IPS-15b (cell line): ENCODE measurements at regions not wholly inside any gene's neighbourhood (a gene's known extent, or its start where the extent isn't known, plus 50 kb on each side); places are given as distances from the start of the nearest gene placed in this dataset.
"Not testable (repeated sequence)": the region's sequence is repeated elsewhere in the genome, so short reads cannot be mapped to it uniquely, and the experiment has no call there.

Experiments used
- H3K27me3 ChIP-seq: one replicate; pipeline ENCODE4 v1.6.1; 2013; ENCODE audit warnings: low read length; ENCODE audit not compliant: control insufficient read depth, insufficient read depth
- H3K36me3 ChIP-seq: one replicate; pipeline ENCODE4 v1.6.1; 2013; ENCODE audit warnings: low read length; ENCODE audit not compliant: control insufficient read depth, insufficient read depth
- H3K4me1 ChIP-seq: one replicate; pipeline ENCODE4 v1.6.1; 2013; ENCODE audit warnings: mild to moderate bottlenecking, low read length; ENCODE audit not compliant: control insufficient read depth, insufficient read depth
- H3K4me3 ChIP-seq: one replicate; pipeline ENCODE4 v1.5.1; 2013; ENCODE audit warnings: low read depth, low read length
- H3K9ac ChIP-seq: one replicate; pipeline ENCODE4 v1.6.1; 2013; ENCODE audit warnings: low read depth, mild to moderate bottlenecking, low read length
- H3K9me3 ChIP-seq: one replicate; pipeline ENCODE4 v1.6.1; 2013; ENCODE audit warnings: mild to moderate bottlenecking, low read length; ENCODE audit not compliant: control insufficient read depth, insufficient read depth

DNA sequence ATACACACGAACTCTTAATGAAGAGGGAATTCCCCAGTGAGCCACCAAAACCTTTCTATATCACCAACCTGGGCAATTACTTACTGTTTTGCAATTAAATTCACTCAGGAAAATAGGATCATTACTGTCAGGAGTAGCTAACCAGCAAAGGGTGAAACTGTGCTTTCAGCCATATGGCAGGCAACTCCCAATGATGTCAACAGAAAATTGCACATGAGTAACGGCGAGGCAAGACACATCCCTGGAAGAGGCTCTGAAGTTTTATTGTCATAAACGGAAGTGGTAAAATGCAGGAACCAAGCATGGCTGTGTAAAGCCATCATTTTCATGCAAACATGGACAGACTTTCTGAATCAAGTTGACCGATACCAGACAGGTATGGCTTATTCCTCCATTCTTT is 548.9 kb upstream of the AUTS2 start:
- H3K4me3 ChIP-seq, result no peak overlapping the region
- no peaks in the 10 kb centered on the region for H3K9me3 ChIP-seq
- no peak overlapping the region for H3K9ac ChIP-seq
- H3K4me1 ChIP-seq, result no peaks in the 10 kb centered on the region
- no peaks in the 10 kb centered on the region for H3K36me3 ChIP-seq
- H3K27me3 ChIP-seq, result no peaks in the 10 kb centered on the region

DNA sequence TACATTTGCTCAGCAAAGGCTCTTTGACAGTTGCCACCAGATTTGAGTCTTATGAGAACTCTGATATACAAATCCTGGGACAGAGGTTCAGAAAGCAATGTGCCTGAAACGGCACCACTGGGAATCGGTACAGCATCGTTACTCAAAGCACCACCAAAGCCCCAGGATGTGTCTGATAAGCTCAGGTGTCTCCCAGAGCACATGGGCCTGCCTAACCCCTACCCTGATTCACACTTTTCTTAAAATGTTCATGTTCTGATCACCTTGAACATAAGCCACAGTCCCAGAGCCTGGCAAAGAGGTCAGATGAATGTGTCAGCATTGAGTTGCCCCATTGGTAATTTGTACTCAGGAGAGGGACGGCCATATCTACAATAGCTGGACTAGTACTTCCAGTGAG is 545.8 kb upstream of the AUTS2 start:
- no peak overlapping the region for H3K4me3 ChIP-seq
- H3K4me1 ChIP-seq, result no peaks in the 10 kb centered on the region
- no peaks in the 10 kb centered on the region for H3K36me3 ChIP-seq
- no peak overlapping the region for H3K9ac ChIP-seq
- no peaks in the 10 kb centered on the region for H3K27me3 ChIP-seq
- H3K9me3 ChIP-seq, result no peaks in the 10 kb centered on the region

DNA sequence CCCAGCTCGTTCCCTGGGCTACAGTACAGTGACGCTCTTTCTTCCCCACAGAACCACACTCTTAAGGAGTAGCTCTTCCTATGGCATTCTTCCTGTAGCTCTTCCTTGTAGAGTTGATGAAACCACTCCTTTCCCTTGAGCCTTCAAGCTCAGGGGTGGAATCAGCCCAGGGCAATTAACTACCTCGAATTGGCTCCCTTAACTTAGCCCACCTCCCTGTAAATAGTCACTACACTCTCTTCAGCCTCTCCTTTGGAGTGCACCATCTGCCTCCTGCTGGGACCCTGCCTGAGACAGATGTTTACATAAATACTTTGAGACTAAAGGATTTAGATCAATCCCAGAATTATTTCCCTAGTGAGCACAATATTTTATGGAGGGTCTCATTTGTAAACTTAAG is 537.8 kb upstream of the AUTS2 start:
- no peaks in the 10 kb centered on the region for H3K36me3 ChIP-seq
- H3K27me3 ChIP-seq, result no peaks in the 10 kb centered on the region
- H3K9me3 ChIP-seq, result no peaks in the 10 kb centered on the region
- no peak overlapping the region for H3K9ac ChIP-seq
- no peak overlapping the region for H3K4me3 ChIP-seq
- H3K4me1 ChIP-seq, result peaks cover 5% of the 10 kb centered on the region

DNA sequence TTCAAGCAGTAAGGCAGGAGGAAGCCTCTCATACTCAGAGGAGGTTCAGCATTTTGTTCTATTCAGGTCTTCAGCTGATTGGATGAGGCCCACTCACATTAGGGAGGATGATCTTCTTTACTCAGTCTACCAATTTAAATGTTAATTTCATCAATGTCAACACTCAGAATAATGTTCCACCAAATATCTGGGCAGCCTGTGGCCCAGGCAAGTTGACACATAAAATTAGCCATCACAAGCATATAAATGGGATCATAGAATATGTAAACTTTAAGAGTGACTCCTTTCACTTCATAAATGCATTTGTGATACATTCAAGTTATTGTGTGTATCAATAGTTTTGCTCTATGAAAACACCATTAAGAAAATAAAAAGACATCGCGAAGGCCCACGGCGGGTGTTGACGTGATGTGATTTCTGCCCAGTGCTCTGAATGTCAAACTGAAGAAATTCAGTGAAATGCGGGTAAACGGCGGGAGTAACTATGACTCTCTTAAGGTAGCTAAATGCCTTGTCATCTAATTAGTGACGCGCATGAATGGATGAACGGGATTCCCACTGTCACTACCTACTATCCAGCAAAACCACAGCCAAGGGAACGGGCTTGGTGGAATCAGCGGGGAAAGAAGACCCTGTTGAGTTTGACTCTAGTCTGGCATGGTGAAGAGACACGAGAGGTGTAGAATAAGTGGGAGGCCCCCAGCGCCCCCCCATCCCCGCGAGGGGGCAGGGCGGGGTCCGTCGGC is 536.1 kb upstream of the AUTS2 start:
- H3K4me1 ChIP-seq, result peaks cover 5% of the 10 kb centered on the region
- H3K4me3 ChIP-seq, result no peak overlapping the region
- H3K36me3 ChIP-seq, result no peaks in the 10 kb centered on the region
- H3K9ac ChIP-seq, result no peak overlapping the region
- no peaks in the 10 kb centered on the region for H3K27me3 ChIP-seq
- no peaks in the 10 kb centered on the region for H3K9me3 ChIP-seq

DNA sequence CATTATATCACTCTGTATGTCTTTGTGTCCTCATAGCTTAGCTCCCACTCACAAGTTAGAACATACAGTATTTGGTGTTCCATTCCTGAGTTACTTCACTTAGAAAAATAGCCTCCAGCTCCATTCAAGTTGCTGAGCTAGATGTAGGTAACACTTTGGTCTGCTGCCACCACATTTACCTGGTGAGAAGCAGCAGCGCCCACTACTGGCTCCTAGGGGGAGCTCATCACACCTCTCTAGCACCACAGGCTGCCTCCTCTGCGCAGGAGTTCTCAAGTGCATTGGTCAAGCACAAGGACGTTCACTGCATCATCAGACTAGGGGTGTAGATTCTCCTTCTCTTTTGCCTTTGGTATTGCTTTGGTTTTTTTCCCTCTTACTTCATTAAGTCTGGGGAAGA is 530.9 kb upstream of the AUTS2 start:
- no peaks in the 10 kb centered on the region for H3K4me1 ChIP-seq
- H3K9me3 ChIP-seq, result peaks cover 4% of the 10 kb centered on the region
- no peak overlapping the region for H3K9ac ChIP-seq
- no peak overlapping the region for H3K4me3 ChIP-seq
- no peaks in the 10 kb centered on the region for H3K36me3 ChIP-seq
- no peaks in the 10 kb centered on the region for H3K27me3 ChIP-seq

DNA sequence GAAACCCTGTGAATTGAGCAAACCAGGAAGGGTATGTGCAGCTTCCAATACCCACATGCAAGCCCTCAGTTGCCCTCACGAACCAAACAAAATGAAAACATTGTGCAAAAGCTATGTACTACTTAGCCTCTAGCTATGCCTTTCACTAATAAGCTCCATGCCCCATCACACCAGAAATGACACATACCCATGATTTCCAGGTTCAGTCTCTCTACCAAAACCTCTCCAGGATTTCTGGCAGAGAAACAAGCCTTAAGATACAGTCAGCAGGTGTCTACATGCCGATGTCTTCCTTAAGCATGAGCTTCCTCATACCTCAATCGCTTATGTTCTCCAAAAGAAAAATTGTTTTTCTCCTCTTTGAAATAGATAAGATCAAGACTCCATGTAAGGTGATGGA is 527.8 kb upstream of the AUTS2 start:
- no peak overlapping the region for H3K4me3 ChIP-seq
- no peaks in the 10 kb centered on the region for H3K27me3 ChIP-seq
- H3K9ac ChIP-seq, result no peak overlapping the region
- no peaks in the 10 kb centered on the region for H3K36me3 ChIP-seq
- no peaks in the 10 kb centered on the region for H3K4me1 ChIP-seq
- peaks cover 4% of the 10 kb centered on the region for H3K9me3 ChIP-seq

DNA sequence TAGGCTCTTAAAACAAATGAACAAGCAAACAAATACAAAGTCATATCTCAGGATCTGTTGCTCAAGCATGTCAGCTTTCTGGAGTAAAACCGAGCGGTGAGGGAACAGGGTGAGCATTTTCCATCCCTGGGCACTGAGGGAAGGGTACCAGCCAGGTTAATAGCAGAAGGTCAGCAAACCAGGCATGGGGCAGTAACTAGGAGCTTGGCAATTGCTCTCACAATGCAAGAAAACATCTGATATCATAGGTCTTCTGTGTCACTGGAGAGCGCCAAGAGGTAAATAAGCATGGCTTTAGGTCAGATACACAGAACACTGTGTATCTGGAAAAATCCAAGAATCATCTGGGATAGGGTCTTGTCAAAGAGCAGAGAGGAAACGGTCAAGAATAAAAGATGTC is 521.7 kb upstream of the AUTS2 start:
- Histone ChIP-seq H3K36me3 (no peaks in the 10 kb centered on the region), H3K9me3 (no peaks in the 10 kb centered on the region), H3K27me3 (no peaks in the 10 kb centered on the region), H3K4me1 (no peaks in the 10 kb centered on the region), H3K9ac (no peak overlapping the region), H3K4me3 (no peak overlapping the region)

DNA sequence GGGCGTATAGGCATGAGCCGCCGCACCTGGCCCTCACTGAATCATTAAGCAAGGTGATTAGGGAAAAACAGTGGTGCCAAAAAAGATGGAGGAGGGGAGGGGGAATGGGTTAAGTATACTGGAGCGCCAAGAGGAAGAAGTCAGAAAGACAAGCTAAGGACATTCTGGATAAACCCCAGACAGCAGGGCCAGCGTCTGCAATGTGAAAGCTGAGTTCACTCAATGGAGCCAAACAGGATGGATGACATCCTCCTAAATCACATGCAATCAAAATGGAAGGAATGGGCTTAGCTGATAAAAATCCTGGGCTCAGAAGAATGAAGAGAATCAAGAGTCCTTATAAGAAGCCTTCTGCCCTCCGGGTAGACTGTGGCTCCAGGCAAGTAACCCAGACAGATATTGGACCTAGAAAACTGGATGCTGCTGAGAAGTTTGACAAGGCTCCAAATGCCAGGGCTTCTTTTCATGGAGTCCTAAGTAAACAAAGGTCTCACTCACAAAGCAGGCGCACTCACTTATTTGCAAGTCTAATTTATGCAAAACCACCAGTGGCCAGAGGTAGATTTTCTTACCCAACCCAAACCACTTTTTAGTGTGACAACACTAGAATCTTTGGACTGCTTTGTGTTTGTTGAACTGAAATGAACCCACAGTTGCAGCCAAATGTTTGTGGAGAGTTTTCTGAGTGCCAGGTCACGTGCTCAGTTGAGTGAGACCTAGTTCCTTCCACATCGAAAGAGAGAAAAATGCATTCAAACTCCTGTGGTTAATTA is 519.1 kb upstream of the AUTS2 start:
- H3K4me3 ChIP-seq, result no peak overlapping the region
- H3K9ac ChIP-seq, result no peak overlapping the region
- H3K9me3 ChIP-seq, result no peaks in the 10 kb centered on the region
- no peaks in the 10 kb centered on the region for H3K27me3 ChIP-seq
- H3K36me3 ChIP-seq, result no peaks in the 10 kb centered on the region
- no peaks in the 10 kb centered on the region for H3K4me1 ChIP-seq

DNA sequence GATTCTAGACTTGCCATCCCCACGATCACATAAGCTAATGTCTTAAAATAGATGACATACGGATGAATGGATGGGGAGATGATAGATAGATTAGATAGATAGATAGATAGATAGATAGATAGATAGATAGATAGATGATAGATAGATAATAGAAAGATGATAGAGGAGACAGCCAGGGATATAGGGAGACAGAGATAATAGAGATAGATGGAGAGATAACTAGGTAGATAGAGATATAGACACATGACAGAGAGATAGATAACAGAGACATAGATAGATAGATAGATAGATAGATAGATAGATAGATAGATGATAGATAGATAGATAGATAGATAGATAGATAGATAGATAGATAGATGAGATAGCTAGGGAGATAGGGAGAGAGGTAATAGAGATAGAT is 511.0 kb upstream of the AUTS2 start:
- not testable (repeated sequence) for H3K36me3 ChIP-seq, H3K9ac ChIP-seq, H3K27me3 ChIP-seq, H3K4me3 ChIP-seq, H3K9me3 ChIP-seq, H3K4me1 ChIP-seq

DNA sequence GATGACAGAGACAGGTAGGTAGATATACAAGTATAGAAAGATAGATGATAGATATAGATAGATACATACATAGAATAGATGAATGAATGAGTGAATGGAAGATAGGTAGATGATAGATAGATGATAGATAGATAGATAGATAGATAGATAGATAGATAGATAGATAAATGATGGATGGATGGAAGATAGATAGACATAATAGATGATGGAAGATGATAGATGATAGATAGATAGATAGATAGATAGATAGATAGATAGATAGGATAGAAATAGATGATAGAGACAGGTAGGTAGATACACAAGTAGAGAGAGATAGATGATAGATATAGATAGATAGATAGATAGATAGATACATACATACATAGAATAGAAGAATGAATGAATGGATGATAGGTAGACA is 510.1 kb upstream of the AUTS2 start:
- Histone ChIP-seq H3K4me3 (no peak overlapping the region), H3K36me3 (no peaks in the 10 kb centered on the region), H3K4me1 (no peaks in the 10 kb centered on the region), H3K9ac (no peak overlapping the region), H3K27me3 (no peaks in the 10 kb centered on the region), H3K9me3 (peaks cover under 1% of the 10 kb centered on the region)

DNA sequence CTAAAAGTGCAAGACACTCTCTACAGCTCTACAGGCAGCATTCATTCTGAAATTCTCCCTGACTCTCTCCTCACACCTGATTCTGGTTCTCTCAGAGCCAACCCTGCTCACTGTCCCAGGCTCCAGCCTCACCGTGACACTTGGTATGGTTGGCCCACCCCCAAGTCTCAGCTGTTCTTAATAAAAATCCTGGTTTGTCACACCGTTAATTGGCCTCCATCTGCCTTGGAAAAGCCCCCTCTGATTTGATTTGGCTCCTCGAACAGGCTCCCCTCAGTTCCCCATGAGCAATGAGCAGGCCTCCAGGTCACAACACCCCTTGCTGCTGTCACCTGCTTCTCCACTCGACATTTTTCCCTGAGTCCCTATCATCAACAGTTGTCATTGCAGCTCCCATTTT is 507.3 kb upstream of the AUTS2 start:
- Histone ChIP-seq H3K36me3 (no peaks in the 10 kb centered on the region), H3K27me3 (no peaks in the 10 kb centered on the region), H3K4me3 (no peak overlapping the region), H3K9me3 (peaks cover 15% of the 10 kb centered on the region), H3K4me1 (no peaks in the 10 kb centered on the region), H3K9ac (no peak overlapping the region)

DNA sequence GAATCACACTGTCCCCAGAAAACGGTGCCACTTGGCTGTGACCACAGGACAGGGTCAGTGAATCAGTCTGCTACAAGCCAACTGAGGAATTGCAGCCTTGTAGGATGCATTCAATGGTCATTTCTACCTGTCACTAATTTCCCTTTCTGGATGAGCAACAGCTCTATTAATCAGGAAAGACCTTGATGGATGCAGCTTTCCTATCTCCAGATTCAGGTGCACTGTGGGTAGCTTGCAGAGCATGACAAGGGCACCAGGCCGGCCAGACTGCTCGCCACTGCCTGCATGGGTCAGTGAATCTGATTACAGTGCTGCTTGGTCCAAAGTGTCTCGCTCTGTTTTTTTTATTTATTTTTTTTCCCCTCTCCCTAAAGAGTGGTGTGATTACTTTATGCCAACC is 506.8 kb upstream of the AUTS2 start:
- Histone ChIP-seq H3K9ac (no peak overlapping the region), H3K4me3 (no peak overlapping the region), H3K27me3 (no peaks in the 10 kb centered on the region), H3K36me3 (no peaks in the 10 kb centered on the region), H3K4me1 (no peaks in the 10 kb centered on the region), H3K9me3 (peaks cover 15% of the 10 kb centered on the region)
